ENCODE measurements at regions not wholly inside any gene's neighbourhood (a gene's known extent, or its start where the extent isn't known, plus 50 kb on each side); places are given as distances from the start of the nearest gene placed in this dataset.

DNA sequence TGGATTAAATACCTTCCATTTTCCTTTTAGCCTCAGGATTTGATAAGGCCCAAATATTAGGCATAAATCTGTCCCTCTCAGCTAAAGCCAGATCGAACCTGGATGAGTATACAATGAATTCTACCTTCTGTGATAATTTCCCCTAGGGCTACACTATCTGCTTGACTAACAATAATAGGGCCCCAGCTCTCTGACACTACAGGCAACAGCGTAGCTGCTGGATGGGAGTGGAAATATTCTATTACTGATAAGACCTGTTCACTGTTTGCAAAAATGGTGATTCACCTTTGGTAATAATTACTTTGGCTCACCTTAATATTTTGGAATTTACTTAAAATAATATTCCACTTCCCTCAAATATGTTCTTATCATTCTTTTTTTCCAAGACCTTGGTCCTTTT is 644.2 kb upstream of the SEMA6A start:
- TF ChIP-seq, protein P1, sequence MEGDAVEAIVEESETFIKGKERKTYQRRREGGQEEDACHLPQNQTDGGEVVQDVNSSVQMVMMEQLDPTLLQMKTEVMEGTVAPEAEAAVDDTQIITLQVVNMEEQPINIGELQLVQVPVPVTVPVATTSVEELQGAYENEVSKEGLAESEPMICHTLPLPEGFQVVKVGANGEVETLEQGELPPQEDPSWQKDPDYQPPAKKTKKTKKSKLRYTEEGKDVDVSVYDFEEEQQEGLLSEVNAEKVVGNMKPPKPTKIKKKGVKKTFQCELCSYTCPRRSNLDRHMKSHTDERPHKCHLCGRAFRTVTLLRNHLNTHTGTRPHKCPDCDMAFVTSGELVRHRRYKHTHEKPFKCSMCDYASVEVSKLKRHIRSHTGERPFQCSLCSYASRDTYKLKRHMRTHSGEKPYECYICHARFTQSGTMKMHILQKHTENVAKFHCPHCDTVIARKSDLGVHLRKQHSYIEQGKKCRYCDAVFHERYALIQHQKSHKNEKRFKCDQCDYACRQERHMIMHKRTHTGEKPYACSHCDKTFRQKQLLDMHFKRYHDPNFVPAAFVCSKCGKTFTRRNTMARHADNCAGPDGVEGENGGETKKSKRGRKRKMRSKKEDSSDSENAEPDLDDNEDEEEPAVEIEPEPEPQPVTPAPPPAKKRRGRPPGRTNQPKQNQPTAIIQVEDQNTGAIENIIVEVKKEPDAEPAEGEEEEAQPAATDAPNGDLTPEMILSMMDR (IDR thresholded peaks at IDR 0.05; ENCODE audit: low read depth, low read length, missing control alignments): no peak
- no peak for DNase-seq (ENCODE audit: low read depth)
- H3K4me3 ChIP-seq (ENCODE audit: low read depth, low read length): no peak overlapping the region

- TF ChIP-seq, protein P1 (IDR thresholded peaks at IDR 0.05; ENCODE audit: low read depth, low read length, missing control alignments): no peak
- DNase-seq (ENCODE audit: low read depth): no peak
- H3K4me3 ChIP-seq (ENCODE audit: low read depth, low read length): no peak overlapping the region
Measured at GRCh38 chr5:117212866-117213265, 638.2 kb upstream of the SEMA6A start.

GRCh38 chr5:117210796-117211195 is 636.2 kb upstream of the SEMA6A start:
- TF ChIP-seq, protein P1 (IDR thresholded peaks at IDR 0.05; ENCODE audit: low read depth, low read length, missing control alignments): no peak
- DNase-seq (ENCODE audit: low read depth): no peak
- no peak overlapping the region for H3K4me3 ChIP-seq (ENCODE audit: low read depth, low read length)

DNA sequence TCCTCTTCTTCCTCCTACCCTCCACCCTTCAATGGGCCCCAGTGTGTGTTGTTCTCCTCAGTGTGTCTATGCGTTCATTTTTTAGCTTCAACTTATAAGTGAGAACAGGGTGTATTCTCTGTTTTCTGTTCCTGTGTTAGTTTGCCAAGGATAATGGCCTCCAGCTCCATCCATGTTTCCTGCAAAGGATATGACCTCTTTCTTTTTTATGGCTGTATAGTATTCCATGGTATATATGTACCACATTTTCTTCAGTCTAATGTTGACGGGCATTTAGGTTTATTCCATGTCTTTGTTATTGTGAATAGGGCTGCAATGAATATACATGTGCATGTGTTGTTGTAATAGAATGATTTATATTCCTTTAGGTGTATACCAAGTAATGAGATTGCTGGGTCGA is 634.9 kb upstream of the SEMA6A start:
- H3K4me3 ChIP-seq (ENCODE audit: low read depth, low read length): no peak overlapping the region
- TF ChIP-seq, protein P1 (IDR thresholded peaks at IDR 0.05; ENCODE audit: low read depth, low read length, missing control alignments): no peak
- no peak for DNase-seq (ENCODE audit: low read depth)

- no peak overlapping the region for H3K4me3 ChIP-seq (ENCODE audit: low read depth, low read length)
- TF ChIP-seq, protein P1 (IDR thresholded peaks at IDR 0.05; ENCODE audit: low read depth, low read length, missing control alignments): no peak
- DNase-seq (ENCODE audit: low read depth): no peak
Measured at GRCh38 chr5:117207088-117207668, 632.6 kb upstream of the SEMA6A start.

GRCh38 chr5:117205894-117206293 is 631.3 kb upstream of the SEMA6A start:
- TF ChIP-seq, protein P1 (IDR thresholded peaks at IDR 0.05; ENCODE audit: low read depth, low read length, missing control alignments): no peak

More at GRCh38 chr5:117205894-117206293, 631.3 kb upstream of the SEMA6A start:
- no peak for DNase-seq (ENCODE audit: low read depth)
- no peak overlapping the region for H3K4me3 ChIP-seq (ENCODE audit: low read depth, low read length)
